GM21576 (cell line): ENCODE measurements at regions not wholly inside any gene's neighbourhood (a gene's known extent, or its start where the extent isn't known, plus 50 kb on each side); places are given as distances from the start of the nearest gene placed in this dataset.
"Not testable (repeated sequence)": the region's sequence is repeated elsewhere in the genome, so short reads cannot be mapped to it uniquely, and the experiment has no call there.

ENCODE experiments used
- ATAC-seq: cut with Tn5 transposase; IDR thresholded peaks from one replicate; pipeline ENCODE4 v1.9.1; 2021; ENCODE audit warnings: mild to moderate bottlenecking, moderate library complexity; ENCODE audit not compliant: unreplicated experiment

DNA sequence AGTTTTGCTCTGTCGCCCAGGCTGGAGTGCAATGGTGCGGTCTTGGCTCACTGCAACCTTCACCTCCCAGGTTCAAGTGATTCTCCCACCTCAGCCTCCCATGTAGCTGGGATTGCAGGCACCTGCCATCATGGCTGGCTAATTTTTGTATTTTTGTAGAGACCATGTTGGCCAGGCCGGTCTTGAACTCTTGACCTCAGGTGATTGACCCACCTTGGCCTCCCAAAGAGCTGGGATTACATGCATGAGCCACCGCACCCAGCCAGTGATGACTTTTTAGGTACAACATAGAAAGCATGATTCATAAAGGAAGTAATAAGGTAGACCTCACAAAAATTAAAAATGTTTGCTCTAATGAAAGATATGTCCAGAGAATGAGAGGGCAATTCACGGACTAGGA lies 1119.1 kb downstream of the SUCLG1 start:
- ATAC-seq, result not testable (repeated sequence)

DNA sequence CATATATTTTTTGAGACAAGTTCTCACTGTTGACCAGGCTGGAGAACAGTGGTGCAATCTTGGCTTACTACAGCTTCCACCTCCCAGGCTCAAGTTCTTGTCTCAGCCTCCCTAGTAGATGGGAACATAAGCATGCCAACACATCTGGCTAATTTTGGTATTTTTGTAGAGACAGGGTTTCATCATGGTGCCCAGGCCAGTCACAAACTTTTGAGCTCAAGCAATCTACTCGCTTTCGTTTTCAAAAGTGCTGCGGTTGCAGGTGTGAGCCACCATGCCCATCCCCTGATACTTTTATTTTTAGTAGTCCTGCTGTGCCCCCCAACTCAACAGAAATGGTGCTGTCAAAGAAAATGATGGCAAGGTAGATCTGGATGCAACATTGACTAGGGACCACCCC lies 1127.3 kb downstream of the SUCLG1 start:
- no peak for ATAC-seq

DNA sequence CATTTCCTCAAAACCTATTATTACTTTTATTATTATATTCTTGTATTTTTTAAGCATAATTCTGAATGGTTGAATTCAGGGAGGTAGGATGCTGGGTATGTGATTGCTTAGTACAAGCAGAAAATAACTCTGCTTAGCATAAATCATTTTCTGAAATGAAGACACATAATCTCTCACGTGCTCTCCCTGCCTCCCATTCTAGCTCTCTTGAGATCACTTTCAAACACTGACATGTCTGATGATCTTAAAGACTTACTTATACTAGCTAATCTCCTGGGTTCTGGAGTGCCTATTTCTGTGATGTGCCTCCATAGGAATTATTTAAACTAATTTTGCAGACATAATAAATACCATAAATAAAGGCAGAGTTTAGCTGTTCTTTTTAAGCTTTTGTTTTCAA lies 1136.0 kb downstream of the SUCLG1 start:
- no peak for ATAC-seq

DNA sequence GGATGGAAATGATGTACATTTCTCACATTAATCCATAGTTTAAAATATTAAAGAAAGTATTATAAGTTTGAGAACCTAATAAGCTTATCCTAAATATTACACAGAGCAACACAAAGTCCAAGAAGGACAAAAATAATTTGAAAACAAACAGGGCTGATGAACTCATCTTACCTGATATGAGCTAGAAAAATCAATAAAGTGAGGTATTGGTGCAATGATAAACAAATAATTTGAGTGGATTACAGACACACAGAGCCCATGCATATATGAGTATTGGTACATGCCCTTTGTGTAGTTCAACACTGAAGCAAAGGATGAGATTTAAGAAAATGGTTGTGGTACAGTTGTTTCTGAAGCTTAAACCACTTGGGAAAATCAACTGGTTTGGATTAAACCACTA lies 1139.0 kb downstream of the SUCLG1 start:
- ATAC-seq, result no peak

DNA sequence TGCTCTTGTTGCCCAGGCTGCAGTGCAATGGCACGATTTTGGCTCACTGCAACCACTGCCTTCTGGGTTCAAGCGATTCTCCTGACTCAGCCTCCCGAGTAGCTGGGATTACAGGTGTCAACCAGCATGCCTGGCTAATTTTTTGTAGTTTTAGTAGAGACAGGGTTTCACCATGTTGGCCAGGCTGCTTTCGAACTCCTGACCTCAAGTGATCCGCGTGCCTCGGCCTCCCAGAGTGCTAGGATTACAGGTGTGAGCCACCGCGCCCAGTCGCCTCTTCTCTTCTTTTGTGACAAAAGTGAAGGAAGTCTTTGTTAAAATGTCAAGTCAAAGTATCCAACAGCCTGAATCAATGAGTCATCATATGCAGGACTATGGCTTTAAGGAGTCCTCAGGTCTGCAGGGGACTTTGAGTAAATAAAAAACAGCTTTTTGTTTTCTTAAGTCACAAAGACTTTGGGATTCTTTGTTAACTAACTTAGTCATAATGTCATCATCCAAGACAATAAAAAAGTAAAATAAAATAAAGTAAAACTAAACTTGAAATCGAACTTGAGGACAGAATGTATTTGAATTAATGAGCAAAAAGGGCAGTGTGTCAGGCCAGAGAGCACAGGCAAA lies 1153.2 kb downstream of the SUCLG1 start:
- ATAC-seq, result no peak

DNA sequence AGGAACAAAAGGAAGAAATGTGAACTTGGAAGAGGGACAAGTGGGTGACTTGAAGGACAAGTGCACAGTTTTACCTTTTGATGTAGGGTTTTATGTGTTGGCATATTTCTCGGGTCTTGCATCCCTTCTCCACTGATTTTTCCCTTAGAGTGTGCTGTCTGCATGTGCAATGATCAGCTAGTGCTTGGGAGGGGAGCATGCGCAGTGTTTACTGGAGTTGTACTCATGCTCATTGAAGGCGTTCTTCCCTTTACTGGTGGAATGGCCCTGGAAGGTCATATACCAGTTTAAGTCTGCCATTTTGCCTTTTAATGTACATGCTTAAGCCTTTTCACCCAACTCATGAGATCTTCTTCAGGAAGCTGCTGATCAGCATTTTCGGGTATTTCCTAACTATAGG lies 1168.0 kb downstream of the SUCLG1 start:
- no peak for ATAC-seq

DNA sequence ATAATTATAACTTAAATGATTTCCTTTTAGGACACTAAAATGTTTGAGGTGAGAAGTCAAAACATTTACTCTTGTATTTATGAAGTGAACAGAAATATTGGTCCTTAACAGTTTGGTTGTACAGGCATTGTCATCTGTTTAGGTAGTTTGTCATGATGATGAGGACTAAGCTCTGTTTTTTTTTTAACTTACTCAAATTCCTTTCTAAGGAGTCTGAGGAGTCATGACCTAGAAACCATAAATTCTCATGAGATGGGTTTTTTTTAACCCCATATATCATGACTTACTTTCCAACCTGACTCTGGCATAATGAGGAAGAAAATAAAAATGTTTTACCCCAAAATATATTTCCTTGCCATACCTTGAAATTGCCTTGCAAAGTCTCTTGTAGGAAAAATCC lies 1176.2 kb downstream of the SUCLG1 start:
- ATAC-seq, result no peak

DNA sequence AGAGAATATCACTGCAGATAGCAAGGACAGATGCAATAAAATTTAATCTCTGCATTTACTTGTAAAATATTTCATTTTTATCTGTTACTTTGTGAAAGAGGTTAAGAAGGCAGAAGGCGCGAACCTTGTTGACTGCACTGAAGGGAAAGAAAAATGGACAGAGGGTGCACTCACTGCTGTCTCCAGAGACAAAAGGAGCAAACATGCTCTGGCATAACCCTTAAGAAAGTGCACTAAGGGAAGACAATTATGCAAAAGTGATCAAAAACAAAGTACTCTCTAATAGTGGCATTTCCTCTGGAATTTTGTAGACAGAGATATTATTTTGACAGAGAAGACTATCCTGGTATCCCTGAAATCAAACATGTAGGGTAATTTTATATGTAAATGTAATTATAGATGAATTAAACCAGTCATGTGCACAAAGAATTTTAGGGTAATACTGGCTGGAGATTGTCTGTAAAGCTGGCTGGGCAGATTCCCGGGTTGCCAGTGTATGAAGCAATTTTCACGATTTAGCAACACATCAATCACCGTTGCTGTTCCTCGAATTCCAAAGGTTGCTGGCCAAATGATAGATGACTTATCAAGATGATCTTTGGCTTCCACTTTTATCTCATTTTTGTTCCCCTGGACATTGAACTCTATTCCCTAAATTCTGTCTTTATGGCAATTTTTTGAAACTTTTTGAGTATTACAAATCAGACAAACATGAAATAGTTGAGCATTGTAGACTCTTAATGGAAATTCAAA lies 1176.9 kb downstream of the SUCLG1 start:
- ATAC-seq, result no peak

DNA sequence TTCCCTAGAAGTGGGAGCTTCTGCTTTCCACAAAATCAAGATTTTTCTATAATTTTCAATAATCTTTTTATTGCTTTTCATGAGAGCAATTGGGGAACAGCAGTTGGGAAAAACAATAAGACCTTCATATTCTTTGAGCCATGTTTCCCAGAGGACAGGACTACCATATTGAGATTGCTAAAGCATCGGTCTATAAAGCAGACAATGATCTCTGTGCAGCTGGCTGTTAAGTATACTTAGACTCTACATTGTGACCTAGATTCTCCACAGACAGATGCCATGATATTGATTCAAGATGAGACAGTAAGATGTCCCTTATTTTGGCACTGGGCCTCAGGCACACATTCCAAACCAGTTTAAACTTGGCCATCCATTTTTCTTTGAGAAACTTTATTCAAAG lies 1178.7 kb downstream of the SUCLG1 start:
- ATAC-seq, result no peak

DNA sequence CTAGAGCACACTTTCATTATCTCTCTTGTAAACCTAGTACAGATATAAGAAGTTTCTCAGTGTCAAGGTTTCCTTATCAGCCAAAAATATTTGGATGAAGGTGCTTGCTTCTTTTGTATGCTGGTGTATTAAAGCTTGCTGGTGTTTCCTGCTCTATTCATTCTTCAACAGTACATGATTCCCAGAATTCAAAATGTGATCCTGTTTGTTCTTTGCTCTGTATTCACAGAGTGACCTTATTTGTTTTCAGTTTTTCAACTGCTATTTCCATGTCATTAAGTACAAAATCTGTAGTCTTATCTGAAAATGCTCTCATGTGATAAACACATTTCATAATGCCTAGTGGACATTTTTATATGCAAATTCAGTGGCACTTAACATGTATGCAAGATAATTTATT lies 1185.8 kb downstream of the SUCLG1 start:
- ATAC-seq, result no peak

DNA sequence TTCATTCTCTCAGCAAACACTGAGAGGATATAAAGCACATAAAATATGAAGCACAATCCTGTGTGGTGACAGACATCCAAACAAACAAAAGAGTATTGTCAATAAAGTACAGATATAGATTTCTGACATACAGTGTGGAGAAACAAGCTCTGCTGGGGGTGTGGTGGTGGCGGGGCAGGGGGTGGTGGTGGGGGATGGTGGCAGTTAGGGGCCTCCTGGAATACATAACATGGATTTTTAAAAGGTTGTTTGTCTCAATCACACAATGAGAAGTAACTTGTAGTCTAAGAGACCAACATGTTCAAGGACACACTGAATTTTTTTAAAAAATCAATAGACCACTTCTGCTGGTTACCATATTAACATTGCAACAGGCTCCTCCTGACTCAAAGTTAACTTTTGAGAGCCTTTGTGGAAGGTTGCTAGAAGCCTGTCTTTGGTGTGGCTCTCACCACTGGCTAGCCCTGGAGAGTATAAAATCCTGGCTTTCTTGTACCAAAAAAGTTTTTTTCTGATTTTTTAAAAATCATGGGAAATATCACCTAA lies 1197.4 kb downstream of the SUCLG1 start:
- no peak for ATAC-seq

DNA sequence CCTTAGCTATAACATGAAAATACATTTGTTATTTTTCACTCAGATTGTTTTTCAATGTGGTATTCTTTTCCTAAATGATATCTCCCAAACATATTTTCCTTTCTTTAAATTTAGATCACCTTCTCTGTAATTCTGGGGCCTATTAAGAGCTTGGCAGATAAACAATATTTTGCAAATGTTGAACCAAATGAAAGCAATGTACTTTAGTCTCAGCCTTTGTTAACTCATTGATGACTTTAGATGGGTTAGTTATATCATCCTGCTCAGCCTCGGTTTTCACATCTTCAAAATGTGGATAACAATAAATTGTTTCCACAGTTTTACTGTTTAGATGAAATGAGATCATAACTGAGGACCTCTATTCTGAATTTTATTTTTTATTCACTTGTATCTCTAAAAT lies 1205.2 kb downstream of the SUCLG1 start:
- ATAC-seq, result no peak

DNA sequence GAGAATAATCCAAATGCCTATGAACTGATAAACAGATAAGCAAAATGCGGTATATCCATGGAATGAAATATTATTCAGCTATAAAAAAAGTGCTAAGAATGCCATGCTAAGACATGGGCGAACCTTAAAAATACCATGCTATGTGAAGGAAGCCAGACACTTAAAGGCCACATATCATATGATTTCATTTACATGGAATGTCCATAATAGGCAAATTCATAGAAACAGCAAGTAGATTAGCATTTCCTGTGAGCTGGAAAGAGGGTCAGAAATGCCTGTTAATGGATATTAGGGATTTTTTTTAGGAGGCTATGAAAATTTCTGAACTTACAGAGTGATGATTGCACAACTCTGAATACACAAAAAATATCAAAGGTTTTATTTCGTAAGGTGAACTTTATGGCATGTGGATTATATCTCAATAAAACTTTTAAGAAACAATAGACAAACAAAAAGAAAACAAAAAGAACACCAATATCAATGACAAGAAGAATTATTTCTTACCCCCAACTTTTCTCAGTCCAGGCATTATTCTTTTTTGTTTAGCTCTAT lies 1207.7 kb downstream of the SUCLG1 start:
- no peak for ATAC-seq

DNA sequence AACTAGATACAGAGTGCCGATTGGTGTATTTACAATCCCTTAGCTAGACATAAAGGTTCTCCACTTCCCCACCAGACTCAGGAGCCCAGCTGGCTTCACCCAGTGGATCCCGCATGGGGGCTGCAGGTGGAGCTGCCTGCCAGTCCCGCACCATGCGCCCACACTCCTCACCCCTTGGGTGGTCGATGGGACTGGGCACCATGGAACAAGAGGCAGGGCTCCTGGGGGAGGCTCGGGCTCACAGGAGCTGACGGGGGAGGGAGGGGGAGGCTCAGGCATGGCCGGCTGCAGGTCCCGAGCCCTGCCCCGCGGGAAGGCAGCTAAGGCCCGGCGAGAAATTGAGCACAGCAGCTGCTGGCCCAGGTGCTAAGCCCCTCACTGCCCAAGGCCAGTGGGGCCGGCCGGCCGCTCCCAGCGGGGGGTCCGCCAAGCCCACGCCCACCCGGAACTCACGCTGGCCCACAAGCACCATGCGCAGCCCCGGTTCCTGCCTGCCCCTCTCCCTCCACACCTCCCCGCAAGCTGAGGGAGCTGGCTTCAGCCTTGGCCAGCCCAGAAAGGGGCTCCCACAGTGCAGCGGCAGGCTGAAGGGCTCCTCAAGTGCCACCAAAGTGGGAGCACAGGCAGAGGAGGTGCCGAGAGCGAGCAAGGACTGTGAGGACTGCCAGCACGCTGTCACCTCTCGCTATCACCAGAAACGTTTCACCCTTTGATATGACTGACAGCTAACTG lies 1213.1 kb downstream of the SUCLG1 start:
- ATAC-seq, result not testable (repeated sequence)

DNA sequence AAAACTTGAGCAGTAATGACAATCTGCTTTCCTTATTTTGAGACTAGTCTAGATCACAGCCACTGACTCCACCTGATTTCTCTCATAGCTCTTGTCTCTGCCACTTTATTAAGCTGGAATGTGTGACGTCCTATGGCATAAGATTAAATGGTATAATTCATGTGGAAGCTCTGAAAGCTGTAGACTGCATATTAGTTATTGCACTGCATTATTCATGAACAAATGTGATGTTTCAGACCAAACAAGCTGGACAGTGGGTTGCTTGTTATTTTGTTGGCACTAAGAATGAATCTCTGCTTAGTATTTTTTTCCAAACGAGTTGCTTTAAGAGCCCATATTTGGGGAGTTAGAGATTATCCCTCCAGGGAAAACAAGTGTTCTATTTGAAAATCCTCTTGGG lies 1218.5 kb downstream of the SUCLG1 start:
- no peak for ATAC-seq

DNA sequence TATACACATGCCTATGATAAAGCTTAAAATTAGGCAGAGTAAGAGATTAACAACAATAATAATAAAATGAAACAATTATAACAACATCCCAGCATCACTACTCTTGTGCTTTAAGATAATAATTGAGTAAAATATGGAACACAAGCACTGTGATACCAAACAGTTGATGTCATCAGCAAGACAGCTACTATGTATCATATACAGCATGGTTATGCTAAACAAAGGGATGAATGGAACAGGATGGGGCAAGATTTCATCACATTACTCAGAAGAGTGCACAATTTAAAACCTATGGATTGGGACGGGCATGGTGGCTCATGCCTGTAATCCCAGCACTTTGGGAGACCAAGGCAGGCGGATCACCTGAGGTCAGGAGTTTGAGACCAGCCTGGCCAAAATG lies 1221.0 kb downstream of the SUCLG1 start:
- no peak for ATAC-seq

DNA sequence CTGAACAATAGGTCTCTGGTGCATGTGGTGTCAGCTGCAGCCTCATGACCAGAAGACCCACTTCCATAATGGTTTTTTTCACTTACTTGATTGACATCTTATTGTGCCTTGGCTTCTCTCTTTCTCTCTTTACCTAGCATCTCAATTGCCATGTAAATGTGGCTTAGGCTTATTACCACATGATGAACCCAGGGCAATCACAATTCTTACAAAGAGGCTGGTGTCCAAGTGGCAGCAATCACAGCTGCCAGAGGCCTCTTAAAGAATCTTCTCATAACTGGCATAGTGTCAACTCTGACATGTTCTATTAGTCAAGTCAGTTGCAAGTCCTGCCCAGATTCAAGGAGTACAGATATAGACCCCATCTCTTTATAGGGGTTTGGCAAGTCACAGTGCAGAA lies 1224.8 kb downstream of the SUCLG1 start:
- ATAC-seq, result no peak

DNA sequence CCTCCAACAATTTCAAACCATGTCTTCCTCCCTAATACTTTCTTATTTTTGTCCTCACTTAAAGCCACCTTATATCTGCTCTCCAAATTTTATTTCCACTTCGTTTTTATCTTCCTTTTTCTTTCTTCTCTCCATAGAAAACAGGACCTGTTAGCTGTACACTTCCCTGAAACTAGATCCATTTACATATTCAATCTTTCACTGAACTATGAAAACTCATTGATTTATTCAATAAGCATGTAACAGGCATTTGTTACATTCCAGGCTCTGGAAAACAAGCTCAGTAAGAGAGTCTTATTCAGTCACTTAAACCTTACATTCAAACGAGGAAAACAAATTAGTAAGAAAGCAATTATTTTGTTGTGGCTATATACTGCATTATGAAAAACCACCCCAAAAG lies 1225.3 kb downstream of the SUCLG1 start:
- ATAC-seq, result no peak

DNA sequence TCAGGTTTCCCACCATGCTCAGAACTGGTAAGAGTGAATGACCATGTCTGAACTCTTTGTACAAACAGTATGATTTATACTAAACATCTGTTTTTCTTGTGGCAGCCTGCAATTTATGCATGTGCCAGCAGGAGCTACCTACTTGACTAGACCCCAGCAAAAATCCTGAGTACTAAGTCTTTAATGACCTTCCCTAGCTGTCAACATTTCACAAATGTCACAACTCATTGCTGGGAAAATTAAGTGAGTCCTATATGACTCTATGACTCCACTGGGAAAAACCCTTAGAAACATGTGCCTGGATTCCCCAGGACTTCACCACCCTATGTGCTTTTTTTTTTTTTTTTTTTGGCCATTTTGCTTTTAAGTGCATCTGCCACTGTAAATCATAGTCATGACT lies 1225.8 kb downstream of the SUCLG1 start:
- ATAC-seq, result no peak

DNA sequence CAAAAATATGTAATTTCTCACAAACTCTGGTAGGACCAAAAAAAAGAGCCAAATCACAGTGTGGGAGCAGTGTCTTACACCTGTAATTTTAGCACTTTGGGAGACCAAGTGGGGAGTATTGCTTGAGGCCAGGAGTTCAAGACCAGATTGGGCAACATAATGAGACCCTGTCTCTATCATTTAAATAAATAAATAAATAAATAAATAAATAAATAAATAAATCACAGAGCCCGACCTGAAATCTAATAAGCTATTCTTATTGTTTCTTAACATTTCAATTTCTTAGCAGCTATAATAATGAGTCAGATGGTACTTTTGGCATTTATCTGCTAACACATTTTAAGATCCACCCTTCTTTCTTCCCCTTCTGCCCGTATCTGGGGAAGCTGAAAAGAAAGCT lies 1229.6 kb downstream of the SUCLG1 start:
- no peak for ATAC-seq

DNA sequence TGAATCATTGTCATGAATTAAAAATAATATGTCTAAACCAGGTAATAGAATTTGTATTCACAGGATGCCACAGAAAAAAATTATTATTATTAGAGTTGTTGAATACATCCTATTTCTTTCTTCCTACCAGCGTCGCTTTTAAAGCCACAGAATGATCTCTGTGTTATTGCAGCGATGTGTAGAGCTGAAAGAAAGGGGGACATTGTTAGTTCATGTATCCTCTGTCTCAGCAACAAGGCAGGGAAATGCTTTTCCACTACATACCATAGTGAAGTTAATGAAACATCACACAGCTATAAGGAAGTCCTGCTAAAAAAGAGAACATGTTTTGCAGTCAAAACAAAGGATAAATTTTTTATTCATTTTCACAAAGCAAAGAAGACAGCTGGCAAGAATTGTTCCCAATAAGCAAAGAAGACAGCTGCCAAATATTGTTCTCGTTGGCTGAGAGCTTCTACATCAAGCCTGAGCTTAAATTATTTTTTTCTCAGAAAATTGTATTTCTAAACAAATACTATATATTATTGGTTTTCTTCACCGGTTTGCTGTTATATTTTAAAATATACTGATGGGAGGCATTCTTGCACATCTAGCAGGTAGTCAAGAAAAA lies 1234.4 kb downstream of the SUCLG1 start:
- no peak for ATAC-seq
